ENCODE measurements at regions not wholly inside any gene's neighbourhood (a gene's known extent, or its start where the extent isn't known, plus 50 kb on each side); places are given as distances from the start of the nearest gene placed in this dataset.

DNA sequence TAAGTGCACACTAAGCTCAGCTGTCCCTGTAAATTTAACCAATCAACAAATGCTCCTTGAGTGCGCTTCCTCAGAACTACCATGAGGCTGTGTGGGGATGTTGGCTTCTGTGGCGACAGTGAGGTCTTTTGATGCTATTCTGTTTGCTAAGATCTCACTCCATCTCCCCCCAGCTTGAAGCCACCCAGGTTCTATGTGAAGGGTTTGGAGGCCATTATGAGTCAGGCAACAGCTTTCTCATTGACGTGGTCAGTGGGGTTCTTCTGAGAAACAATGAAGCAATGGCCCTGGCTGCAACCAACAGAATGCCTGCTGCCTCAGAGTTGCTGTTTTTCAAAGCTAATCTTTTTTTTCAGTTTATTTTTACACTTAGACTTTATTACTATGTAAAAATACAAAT is 205.5 kb downstream of the PTBP2 start:
- DNase-seq (ENCODE audit: low read depth), result peak; percentile 33
- no peak for TF ChIP-seq CTCF (conservative IDR thresholded peaks at IDR 0.05; ENCODE audit: low read length)
- no peak overlapping the region for H3K4me3 ChIP-seq (ENCODE audit: low read length)

DNA sequence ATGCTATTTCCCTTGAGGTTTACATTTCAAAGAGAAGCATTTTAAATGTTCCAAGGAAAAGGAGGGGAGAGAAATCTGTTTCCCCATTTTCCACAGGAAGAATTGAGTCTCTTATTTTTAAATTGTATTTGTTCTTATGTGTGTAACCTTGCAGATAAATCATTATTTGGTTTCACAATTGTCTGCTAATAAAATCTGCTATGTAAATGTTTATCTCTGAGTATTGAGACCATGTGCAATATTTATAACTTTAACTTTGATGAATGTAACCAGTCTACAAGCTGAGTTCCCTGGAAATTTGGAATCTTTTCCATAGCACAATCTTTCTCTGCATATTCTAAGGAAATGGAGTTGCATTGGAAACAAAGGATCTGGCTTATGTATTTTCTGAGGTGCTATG is 209.6 kb downstream of the PTBP2 start:
- no peak for TF ChIP-seq CTCF (conservative IDR thresholded peaks at IDR 0.05; ENCODE audit: low read length)
- no peak for DNase-seq (ENCODE audit: low read depth)
- no peak overlapping the region for H3K4me3 ChIP-seq (ENCODE audit: low read length)

DNA sequence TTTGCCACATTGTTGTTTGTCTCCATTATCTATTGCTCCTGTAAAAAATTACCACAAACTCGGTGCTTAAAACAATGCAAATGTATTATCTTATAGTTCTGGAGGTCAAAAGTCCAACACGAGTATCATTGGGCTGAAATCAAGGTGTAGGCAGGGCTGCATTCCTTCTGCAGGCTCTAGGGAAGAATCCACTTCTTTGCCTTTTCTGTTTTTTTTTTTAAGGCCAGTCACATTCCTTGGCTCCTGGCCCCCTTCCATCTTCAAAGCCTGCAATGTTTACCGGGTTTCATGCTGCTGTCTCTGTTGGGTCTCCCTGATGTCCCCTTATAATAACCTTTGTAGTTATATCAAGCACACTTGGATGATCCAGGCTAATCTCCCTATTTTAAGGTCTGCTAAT is 212.7 kb downstream of the PTBP2 start:
- TF ChIP-seq CTCF (conservative IDR thresholded peaks at IDR 0.05; ENCODE audit: low read length), result no peak
- no peak overlapping the region for H3K4me3 ChIP-seq (ENCODE audit: low read length)
- no peak for DNase-seq (ENCODE audit: low read depth)

- TF ChIP-seq CTCF (conservative IDR thresholded peaks at IDR 0.05; ENCODE audit: low read length), result no peak
- DNase-seq (ENCODE audit: low read depth), result no peak
- no peak overlapping the region for H3K4me3 ChIP-seq (ENCODE audit: low read length)
Observed at GRCh38 chr1:96944432-96945092, 223.0 kb downstream of the PTBP2 start.

- H3K4me3 ChIP-seq (ENCODE audit: low read length), result no peak overlapping the region
- DNase-seq (ENCODE audit: low read depth), result no peak
- no peak for TF ChIP-seq CTCF (conservative IDR thresholded peaks at IDR 0.05; ENCODE audit: low read length)
Observed at GRCh38 chr1:96945509-96946084, 224.0 kb downstream of the PTBP2 start.

- no peak overlapping the region for H3K4me3 ChIP-seq (ENCODE audit: low read length)
- no peak for DNase-seq (ENCODE audit: low read depth)
- no peak for TF ChIP-seq CTCF (conservative IDR thresholded peaks at IDR 0.05; ENCODE audit: low read length)
Observed at GRCh38 chr1:96955307-96956012, 233.9 kb downstream of the PTBP2 start.

GRCh38 chr1:96962216-96962615 is 240.6 kb downstream of the PTBP2 start:
- H3K4me3 ChIP-seq (ENCODE audit: low read length), result no peak overlapping the region
- no peak for TF ChIP-seq CTCF (conservative IDR thresholded peaks at IDR 0.05; ENCODE audit: low read length)
- DNase-seq (ENCODE audit: low read depth), result no peak

Data from AG10803 (cell line).